ENCODE measurements at regions not wholly inside any gene's neighbourhood (a gene's known extent, or its start where the extent isn't known, plus 50 kb on each side); places are given as distances from the start of the nearest gene placed in this dataset.

DNA sequence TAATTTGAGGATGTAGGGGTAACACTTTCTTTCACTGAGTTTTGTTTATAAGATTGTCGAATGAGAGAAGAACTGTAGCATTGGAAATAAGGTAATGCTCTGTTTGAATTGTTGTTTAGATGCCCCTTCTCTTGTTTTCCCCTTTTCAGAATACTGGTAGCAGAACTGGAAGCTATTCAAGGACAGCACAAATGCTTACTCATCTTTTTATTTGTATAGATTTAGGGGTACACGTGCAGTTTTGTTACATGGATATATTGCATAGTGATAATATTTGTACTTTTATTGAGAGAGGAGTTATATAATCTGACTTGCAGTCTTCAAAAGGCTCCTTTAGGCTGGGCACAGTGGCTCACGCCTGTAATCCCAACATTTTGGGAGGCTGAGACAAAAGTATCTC lies 145.4 kb upstream of the HAND2 start:
- TF ChIP-seq POLR2AphosphoS5 (IDR thresholded peaks at IDR 0.05) (no peak), CTCF (IDR thresholded peaks at IDR 0.05) (no peak), POLR2A (IDR thresholded peaks at IDR 0.05) (no peak), EP300 (IDR thresholded peaks at IDR 0.05) (no peak)
- WGBS, 2 donors, result 83 to 84% methylated on average over 3 of the region's 3 CpGs
- no peak overlapping the region for H3K4me3 ChIP-seq
- no peaks in the 10 kb centered on the region for H3K4me1 ChIP-seq
- H3K27me3 ChIP-seq, result no peaks in the 10 kb centered on the region
- ATAC-seq (ENCODE audit: low FRiP score in 2 of 2) (no peak), DNase-seq (no peak)
- no peaks in the 10 kb centered on the region for H3K36me3 ChIP-seq
- H3K27ac ChIP-seq, result no peak overlapping the region
- H3K9me3 ChIP-seq, result no peaks in the 10 kb centered on the region

DNA sequence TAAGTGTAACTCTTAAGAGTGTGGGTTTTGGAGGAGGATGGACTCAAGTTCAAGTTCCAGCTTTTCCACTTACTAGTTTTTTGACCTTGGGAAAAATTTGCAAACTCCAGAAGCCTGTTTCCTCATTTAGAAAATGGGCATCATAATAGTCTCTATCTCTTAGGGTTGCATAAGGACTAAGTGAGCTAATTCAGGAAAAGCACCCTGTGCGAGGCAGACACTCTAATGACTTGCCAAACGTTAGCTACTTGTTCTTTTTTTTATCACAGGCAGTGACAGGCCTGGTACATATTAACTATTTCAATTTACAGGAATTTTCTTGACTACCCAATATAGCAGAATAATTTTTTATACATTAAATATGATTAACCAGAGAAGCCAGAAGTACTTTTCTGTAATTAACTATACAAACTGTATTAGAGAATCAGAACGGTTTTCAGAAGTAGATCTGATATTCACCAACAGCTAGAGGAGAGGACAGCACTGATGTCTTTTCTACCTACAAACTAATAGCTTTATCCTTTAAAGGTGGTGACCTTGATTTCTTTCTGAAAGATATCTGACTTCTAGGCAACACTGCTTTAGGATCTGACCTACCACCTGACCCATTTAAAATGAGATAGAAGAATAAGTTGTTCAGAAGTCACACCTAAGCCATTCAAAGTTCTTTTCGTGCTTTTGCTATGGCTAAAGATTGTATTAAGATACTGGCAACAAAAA lies 139.6 kb upstream of the HAND2 start:
- Histone ChIP-seq H3K27ac (no peak overlapping the region), H3K36me3 (no peaks in the 10 kb centered on the region), H3K9me3 (no peaks in the 10 kb centered on the region), H3K4me3 (no peak overlapping the region), H3K4me1 (no peaks in the 10 kb centered on the region), H3K27me3 (no peaks in the 10 kb centered on the region)
- DNase-seq (no peak), ATAC-seq (ENCODE audit: low FRiP score in 2 of 2) (peak in 1 of 2 donors; percentile 23)
- 49 to 66% methylated on average over 4 of the region's 4 CpGs for WGBS, 2 donors
- no peak for TF ChIP-seq CTCF (IDR thresholded peaks at IDR 0.05)
- TF ChIP-seq POLR2A (IDR thresholded peaks at IDR 0.05), result no peak
- no peak for TF ChIP-seq POLR2AphosphoS5 (IDR thresholded peaks at IDR 0.05)
- TF ChIP-seq EP300 (IDR thresholded peaks at IDR 0.05), result no peak

GRCh38 chr4:173661001-173661400 lies 131.0 kb upstream of the HAND2 start:
- no peak for DNase-seq
- Histone ChIP-seq H3K27me3 (no peaks in the 10 kb centered on the region), H3K27ac (no peak overlapping the region), H3K4me1 (no peaks in the 10 kb centered on the region), H3K4me3 (no peak overlapping the region), H3K36me3 (no peaks in the 10 kb centered on the region), H3K9me3 (no peaks in the 10 kb centered on the region)
- no peak for ATAC-seq (ENCODE audit: low FRiP score in 2 of 2)
- no peak for TF ChIP-seq POLR2AphosphoS5 (IDR thresholded peaks at IDR 0.05)
- TF ChIP-seq CTCF (IDR thresholded peaks at IDR 0.05), result no peak
- no peak for TF ChIP-seq EP300 (IDR thresholded peaks at IDR 0.05)
- TF ChIP-seq POLR2A (IDR thresholded peaks at IDR 0.05), result no peak

- ATAC-seq (ENCODE audit: low FRiP score in 2 of 2), result no peak
- no peak for DNase-seq
- Histone ChIP-seq H3K27ac (no peak overlapping the region), H3K27me3 (no peaks in the 10 kb centered on the region), H3K9me3 (no peaks in the 10 kb centered on the region), H3K36me3 (no peaks in the 10 kb centered on the region), H3K4me1 (no peaks in the 10 kb centered on the region), H3K4me3 (no peak overlapping the region)
- TF ChIP-seq POLR2A (IDR thresholded peaks at IDR 0.05), result no peak
- no peak for TF ChIP-seq EP300 (IDR thresholded peaks at IDR 0.05)
- TF ChIP-seq CTCF (IDR thresholded peaks at IDR 0.05), result no peak
- TF ChIP-seq POLR2AphosphoS5 (IDR thresholded peaks at IDR 0.05), result no peak
- 88 to 89% methylated on average over 4 of the region's 4 CpGs for WGBS, 2 donors
Observed at GRCh38 chr4:173656898-173657297, 126.9 kb upstream of the HAND2 start.

GRCh38 chr4:173652283-173652931 lies 122.4 kb upstream of the HAND2 start:
- H3K9me3 ChIP-seq, result no peaks in the 10 kb centered on the region
- H3K27ac ChIP-seq, result no peak overlapping the region
- 40 to 47% methylated on average over 6 of the region's 6 CpGs for WGBS, 2 donors
- TF ChIP-seq CTCF (IDR thresholded peaks at IDR 0.05) (no peak), POLR2AphosphoS5 (IDR thresholded peaks at IDR 0.05) (no peak), POLR2A (IDR thresholded peaks at IDR 0.05) (no peak), EP300 (IDR thresholded peaks at IDR 0.05) (no peak)
- H3K36me3 ChIP-seq, result no peaks in the 10 kb centered on the region
- H3K27me3 ChIP-seq, result no peaks in the 10 kb centered on the region
- H3K4me3 ChIP-seq, result no peak overlapping the region
- no peak for ATAC-seq (ENCODE audit: low FRiP score in 2 of 2)
- no peaks in the 10 kb centered on the region for H3K4me1 ChIP-seq
- no peak for DNase-seq
